GM21619 (cell line): ENCODE measurements at regions not wholly inside any gene's neighbourhood (a gene's known extent, or its start where the extent isn't known, plus 50 kb on each side); places are given as distances from the start of the nearest gene placed in this dataset.
"Not testable (repeated sequence)": the region's sequence is repeated elsewhere in the genome, so short reads cannot be mapped to it uniquely, and the experiment has no call there.

ENCODE experiments used
- ATAC-seq: cut with Tn5 transposase; IDR thresholded peaks from one replicate; pipeline ENCODE4 v1.9.1; 2021; ENCODE audit not compliant: unreplicated experiment

DNA sequence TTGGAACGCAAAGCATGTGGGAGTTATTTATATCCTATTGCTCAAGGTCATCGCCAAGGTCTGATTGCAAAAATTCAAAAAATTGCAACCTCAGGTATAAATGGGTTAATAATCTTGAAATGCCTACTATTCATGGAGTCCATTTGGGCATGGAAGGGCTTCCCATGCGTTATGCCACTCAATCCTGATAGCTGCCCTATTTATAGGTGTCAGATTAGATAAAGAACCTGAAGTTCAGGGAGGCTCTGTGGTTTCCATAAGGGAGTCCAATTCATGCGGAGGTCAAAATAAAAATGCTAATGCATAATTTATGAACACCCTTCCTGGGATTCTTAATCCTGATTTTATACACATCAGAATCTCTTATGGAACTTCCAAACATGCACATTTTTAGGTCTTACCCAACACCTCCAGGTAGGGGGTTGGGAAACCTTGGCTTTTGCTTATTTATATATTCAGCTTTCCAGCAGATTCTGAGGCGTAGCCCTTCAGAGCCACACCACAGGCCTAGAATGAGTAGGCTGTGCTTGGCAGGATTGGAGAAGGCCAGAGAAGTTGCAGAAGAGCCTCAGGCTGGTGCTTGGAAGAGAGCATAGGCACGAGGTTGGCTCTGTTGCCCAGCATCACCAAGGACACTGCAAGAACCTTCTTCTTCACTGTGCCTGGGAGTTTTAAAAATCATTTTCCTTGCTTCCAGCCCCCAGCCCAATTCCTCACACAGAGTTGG is 324.4 kb upstream of the CFAP20DC start:
- no peak for ATAC-seq

DNA sequence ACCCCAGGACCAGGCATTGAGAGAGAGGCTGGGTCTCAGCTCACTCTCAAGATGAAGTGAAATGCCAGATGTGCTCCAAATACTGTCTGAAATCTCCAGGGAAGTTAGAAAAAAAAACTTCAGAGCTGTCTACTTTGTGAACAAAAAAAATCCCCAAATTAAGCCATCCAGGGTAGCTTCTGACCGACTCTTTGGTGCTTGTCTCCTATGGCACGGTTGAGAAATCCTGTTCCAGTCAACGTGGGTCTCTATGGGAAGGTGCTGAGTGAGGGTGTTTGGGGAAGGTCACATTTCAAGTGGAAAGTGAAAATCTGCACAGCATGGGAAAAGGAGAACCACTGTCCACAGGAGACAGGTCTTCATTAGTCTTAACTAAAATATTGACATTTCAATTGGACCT is 322.5 kb upstream of the CFAP20DC start:
- ATAC-seq, result no peak

DNA sequence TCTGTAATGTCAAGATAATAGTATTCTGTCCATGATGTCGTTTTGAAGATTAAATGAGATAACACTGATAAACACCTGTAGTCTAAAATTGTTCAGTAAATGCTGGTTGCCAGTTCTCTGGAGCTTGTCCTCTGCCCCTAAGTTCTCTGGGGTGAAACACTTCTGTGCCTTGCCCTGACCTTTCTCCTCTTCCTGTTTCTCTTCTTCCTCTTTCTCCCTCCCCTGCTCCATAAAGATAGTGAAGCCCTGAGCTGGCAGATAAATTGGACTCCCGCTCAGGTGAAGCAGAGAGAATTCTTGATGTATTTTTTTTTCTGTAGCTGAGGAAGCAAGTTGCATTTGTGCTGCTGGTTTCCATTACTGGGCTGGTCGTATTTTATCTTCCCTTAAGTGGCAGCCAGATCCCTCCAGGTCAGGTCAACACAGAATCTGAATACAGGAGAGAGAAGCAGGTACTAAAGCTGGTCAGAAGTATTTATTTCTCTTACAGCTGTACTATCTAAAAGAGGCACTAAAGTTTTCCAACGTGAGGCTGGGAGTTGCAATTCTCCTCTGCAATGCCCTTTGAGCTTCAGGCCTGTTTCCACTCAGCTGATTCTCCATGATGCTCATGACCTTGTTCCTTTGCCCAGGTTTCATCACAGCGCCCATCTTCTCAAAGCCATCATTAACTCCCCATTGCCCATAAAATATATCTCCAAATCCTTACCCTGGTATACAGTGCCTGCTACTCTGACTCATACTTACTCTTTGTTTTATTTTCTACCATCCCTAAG is 319.3 kb upstream of the CFAP20DC start:
- ATAC-seq, result no peak

DNA sequence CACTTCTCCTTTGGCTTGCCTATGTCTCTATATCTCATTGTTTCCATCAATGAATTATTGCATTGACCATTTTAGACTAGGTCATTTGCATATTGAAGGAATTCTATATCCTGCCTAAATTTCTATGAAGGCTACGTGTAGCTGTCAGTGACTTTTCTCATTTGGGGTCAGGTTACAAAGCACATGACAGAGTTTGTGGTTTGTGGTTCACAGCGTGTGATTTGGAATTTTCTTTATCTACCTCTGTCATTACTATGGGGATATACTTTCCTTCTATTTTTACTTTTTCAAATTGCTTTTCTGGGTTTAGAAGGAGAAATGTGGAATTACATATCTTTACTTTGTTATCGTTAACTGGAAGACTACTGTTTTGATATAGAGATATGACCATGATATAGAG is 317.3 kb upstream of the CFAP20DC start:
- no peak for ATAC-seq

DNA sequence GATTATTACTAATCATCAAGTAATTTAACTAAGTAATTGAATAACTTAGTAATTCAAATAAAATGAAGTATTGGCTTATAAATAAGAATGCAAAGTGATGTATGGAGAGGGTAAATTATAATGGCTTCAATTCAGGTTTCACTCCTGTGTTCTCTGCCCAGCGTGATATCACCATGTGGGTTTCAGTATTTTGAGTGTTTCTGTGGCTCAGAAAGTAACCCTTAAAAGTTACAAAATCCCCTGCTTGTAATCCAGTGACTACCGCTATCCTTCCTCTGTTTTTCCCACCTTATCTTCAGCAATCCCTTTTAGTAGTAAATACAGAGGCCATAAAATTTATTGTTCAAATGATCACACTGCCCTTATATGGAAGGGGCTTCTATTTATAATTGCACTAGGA is 316.4 kb upstream of the CFAP20DC start:
- no peak for ATAC-seq

DNA sequence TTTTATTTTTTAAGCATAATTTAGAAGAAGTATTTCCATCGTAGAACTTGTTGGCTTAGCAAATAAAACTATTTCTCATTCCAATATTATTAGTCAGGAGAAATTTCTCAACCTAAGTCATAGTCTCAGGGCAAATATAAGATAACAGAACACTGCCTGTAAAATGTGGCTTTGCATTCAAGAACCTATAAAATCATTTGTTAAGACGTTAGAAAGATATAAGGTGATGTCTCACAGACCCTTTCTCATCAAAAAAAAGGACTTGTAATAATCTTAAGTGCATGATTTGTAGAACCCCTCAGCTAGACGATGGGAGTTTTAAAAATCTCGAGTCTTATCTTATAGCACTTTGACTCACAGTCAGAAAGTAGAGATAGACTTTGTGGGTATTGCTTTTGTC is 314.7 kb upstream of the CFAP20DC start:
- no peak for ATAC-seq

DNA sequence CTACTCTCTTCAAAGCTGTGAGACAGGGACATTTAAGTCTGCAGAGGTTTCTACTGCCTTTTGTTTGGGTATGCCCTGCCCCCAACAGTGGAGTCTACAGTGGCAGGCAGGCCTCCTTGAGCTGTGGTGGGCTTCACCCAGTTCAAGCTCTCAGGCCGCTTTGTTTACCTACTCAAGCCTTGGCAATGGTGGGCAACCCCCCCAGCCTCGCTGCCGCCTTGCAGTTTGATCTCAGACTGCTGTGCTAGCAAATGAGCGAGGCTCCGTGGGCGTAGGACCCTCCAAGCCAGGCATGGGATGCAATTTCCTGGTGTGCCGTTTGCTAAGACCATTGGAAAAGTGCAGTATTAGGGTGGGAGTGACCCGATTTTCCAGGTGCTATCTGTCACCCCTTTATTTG is 310.5 kb upstream of the CFAP20DC start:
- not testable (repeated sequence) for ATAC-seq

DNA sequence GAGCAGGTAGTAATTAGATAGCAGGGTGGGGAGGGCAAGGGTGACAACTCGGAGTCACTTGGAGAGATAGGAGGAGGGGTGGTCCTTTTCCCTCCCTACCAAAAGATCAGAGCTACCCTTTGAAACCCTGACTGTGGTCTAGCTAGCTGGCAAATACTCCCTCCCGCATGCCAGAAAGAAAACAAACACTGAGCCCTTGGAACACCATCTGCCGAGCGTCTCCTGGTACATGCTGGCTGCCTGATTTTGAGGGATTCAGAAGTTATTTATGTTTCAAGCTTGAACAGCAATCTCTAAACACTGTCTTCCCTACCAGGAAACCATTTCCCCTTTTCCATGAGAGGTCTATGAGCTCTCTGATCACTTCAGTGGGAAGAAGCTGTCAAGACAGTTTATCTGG is 291.6 kb upstream of the CFAP20DC start:
- no peak for ATAC-seq

DNA sequence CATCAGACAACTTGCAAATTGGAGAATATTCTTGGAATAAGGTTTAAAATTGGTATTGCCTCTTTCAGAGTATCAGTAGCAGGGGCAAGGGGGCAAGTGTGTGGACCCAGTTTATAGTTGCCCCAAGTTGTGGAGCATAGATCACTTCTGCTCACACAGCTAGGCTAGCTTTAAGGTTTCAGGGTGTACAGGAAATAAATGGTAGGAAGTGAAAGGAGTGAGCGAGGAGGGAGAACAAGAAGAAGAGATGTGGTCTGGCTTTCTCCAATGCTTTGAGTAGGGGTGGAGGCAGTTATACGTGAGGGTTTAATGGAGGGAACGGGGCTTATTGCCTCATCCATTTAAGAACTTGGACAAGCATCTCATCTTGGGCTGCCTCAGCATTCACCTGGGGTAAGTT is 290.0 kb upstream of the CFAP20DC start:
- no peak for ATAC-seq

DNA sequence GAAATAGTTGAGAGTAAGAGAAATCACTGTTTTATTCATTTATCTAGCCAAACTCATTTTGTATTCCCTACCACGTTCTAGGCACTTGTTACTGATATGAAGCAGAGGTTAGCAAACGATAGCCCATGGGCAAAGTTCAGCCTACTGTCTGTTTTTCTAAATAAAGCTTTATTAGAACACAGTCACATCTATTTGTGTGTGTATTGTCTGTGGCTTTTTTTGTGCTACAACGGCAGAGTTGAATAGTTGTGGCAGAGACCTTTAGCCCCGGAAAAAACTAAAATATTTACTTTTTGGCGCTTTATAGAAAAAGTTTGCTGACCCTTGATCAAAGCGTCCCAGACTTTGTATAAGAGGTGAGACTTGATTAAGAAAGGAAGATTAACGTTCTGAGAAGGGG is 289.1 kb upstream of the CFAP20DC start:
- no peak for ATAC-seq

DNA sequence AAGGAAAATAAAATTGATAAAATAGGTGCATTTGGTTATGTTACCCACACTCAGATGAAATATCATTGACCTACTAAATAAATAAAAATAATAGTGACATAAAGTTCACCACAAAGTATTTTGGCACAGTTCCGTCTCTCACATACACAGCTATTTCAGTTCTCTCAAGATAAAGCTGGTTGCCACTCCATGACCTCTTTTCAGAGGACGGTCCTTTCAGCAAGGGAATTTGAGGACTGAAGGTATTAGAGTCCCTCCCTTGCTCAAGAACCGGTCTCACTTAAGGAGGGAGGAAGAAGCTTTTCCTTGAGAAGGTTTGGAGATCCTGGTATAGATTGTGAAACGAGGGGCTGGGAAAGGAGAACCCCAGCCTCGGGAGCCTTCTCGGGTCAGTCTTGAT is 285.5 kb upstream of the CFAP20DC start:
- ATAC-seq, result no peak

DNA sequence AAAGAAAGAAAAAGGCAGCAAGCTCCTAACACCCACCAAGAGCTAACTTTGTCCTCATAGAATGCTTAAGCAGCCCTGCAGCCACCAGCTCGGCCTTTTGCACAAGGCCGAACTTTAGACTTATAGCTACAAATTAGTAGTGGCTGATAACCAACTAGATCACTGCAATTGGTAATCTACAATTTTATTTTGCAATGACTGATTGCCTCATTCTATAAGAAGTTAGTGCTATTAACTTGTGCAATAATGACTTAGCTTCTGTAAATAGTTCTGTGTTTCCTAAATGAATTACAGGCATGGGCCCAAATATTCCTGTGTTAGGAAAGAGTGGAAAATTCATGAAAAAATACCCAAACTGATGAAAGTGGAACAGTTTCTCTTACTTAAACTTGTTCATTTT is 284.8 kb upstream of the CFAP20DC start:
- ATAC-seq, result no peak

DNA sequence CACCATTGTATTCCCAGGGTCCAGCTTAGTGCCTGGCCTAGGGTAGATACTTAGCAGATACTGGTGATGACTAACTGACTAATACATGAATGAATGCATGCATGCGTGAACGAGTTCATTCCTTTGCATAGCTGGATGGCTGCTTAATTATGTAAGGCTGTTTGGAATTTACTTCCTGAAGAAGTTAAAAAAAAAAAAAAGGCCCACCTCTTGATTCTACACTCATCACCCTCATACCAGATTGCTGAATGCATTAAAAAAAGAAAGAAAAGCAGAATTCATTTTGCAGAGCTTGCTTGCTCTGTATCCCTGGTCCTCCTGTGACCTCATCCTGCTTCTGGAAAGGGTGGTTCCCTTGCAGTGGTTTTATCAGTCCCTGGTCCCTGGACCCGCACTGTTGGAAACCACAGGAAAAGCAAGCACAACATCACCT is 277.6 kb upstream of the CFAP20DC start:
- ATAC-seq, result no peak

DNA sequence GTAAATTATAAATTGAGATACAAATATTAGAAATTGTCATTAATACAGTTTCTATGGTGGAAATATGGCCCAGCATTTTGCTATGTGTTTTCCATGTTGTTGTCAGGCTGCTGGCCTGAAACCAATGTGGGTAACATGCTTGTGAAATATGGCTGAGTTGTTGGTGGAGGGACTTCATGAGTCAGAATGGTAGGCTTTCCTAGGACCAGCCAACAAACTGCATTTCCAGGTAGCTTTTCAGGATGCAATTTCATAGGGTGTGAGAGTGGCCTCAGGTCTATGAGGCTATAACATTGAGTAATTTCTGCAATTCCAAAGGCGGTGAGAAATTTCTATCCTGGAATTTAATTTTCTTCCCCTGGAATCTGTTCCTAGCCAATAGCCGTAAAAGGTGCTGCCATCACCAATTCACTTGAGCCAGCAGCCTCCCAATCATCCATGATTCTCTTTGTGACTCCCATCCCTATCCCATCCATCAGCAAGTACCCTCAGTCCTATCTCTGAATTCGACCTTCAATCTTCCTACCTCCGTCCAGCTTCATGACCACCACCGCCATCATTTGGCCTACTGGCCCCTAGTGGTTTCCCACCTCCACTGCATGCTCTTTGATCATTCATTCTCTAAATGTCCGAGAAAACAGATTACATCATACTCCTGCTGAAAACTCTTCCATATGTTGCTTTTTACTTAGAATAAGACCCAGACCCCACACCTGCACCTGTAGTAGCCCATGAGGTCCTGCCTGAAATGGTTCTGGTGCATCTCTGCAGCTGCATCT is 276.6 kb upstream of the CFAP20DC start:
- ATAC-seq, result no peak

DNA sequence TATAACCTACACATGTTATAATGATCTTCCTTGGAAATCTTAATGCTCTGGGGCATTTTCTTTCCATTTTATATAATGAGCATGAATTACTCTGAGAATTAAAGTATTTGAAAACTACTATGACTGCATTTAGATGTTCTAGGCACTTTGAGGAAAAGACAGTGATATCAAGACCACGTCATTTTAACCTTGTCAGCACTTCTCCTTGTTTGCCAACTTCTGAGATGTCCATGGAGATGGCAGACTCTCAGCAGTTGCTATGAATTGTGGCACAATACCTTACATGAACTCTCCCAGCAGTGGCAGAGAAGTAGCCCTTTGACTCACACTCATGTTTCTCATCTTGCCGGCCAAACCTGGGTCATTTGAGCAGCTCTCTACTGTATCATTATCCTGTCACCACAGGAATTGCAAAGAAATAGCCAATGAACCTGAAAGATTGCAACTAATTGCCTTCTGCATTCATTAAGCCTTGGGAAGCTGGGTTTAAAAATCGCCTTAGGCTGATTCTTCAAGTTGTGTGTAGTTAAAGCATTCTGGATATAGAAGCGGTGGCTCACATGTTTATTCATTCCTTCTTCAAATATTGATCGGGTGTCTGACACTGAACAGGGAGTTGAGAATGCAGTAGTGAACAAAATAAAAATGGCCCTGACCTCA is 272.2 kb upstream of the CFAP20DC start:
- no peak for ATAC-seq

DNA sequence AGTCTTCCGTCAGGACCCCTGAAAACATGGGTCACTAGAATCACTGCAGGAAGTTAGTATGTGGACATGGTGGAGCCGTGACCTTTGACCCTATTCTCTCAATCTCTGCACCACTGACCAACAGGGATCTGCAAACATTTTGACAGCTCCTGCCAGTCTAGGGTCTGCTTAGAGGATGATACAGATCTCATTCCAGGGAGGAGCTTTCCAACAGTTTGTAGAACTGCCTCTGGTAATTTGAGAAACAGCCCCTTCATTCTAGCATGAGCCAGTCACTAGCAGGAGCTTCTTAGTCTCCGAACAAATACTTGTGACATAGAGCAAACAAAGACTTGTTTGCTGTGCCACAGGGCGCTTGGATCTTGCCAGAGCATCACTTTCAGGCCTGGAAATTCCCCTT is 270.3 kb upstream of the CFAP20DC start:
- no peak for ATAC-seq

DNA sequence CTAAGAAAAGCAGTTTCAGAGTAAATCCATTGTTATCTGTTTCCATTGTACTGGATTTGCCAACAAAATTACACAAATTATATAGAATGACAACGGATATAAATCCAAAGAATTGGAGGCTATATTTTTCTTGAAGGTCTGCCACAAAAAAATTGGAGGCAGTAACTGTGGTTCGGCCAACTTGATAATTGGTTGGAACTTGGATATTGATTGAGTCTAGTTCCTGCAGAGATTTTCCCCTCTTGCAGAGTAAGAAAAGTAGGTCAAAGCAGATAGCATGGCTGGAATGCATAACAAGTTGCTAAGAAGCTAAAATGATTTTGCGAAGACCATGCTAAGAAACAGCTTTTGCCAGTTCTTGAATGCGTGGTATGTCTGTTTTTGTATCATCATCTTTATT is 269.6 kb upstream of the CFAP20DC start:
- ATAC-seq, result no peak

DNA sequence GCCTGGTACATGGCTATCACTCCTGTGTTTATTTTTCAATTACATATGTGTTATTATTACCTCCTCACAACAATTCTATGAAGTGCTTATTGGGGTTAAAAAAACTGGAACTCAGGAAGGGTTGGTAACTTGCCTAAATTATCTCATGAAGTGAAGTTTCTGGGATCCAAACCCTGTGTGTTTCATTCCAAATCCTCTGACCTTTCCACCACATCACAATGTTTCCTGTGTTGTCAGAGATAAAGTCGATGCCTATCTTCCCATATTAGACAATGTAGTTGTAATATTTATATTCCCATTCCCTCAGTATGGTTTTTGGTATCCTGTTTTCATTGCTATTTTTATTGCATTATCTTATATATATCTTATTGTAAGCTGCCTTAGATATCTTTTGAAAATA is 269.1 kb upstream of the CFAP20DC start:
- ATAC-seq, result no peak

DNA sequence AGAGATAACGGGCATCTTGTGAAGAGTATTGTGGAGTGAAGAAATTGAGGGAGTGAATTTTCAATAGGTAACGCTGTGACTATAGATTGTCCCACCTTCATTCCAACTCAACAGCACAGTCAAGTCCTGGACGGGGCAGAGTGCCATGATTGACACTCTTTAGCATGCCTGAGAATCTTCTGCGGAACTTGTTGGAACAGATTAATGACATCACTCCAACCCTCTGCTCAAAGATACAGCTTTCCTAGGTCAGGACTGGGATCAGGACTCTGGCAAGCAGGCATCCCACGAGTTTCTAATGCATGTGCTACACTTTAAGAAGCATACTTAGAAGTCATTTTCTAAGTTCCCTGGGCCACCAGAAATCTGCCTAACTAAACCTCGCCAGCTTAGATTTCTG is 267.6 kb upstream of the CFAP20DC start:
- no peak for ATAC-seq

DNA sequence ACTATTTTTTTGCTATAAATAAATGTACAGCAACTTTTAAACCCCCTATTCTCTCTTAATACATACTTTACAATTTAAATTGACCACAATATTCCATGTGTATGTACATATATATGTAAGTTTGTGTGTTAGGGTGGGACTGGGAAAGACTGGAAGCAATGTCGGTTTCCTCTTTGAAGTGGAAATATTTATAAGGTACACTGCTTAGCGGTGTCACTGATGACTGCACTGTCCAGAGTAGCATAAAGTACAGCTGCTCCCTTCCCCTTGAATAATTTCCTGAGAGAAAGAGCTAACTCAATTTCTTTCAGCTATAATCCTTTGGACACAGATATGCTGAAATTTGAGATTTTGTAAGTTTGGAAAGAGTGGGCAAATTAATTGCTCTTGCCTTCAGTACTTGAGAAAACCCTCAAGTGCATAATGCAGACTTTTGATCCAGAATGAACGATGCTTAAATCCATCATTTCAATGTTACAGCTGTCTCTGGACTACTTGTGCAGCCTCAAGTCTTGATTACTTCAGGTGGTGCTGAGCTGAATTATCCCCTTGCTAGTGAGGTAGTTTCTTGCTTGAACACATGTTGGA is 267.0 kb upstream of the CFAP20DC start:
- ATAC-seq, result no peak

DNA sequence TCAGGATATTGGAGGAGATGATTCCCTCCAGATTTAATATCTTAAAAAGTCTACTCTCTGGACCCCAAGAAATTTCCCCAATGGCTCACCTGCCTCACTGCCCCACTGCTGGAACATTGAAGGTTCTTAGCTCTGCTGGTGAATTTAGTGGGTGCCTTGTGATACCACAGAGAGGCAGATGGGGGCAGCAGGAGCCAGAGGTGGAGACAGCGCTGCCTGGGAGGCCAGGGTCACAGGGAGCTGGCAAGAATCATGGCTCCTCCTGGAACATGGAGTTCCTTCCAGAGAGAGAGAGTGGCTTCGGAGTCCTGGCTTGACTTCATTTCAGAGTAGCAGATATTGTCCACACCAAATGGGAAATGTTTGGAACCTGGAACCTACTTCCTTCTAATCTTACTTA is 263.5 kb upstream of the CFAP20DC start:
- peak; percentile 88 for ATAC-seq
